ENCODE measurements at regions not wholly inside any gene's neighbourhood (a gene's known extent, or its start where the extent isn't known, plus 50 kb on each side); places are given as distances from the start of the nearest gene placed in this dataset.

- DNase-seq (ENCODE audit: low spot score), result no peak
Measured at GRCh38 chr7:80981405-80981804, 62.6 kb upstream of the SEMA3C start.

- DNase-seq (ENCODE audit: low spot score), result no peak
Measured at GRCh38 chr7:80977751-80978150, 58.9 kb upstream of the SEMA3C start.

GRCh38 chr7:80974396-80975358, 55.8 kb upstream of the SEMA3C start:
- DNase-seq (ENCODE audit: low spot score), result no peak

- no peak for DNase-seq (ENCODE audit: low spot score)
Measured at GRCh38 chr7:80971225-80971624, 52.4 kb upstream of the SEMA3C start.
